Right lobe of liver (tissue), 6 donors: ENCODE measurements at regions not wholly inside any gene's neighbourhood (a gene's known extent, or its start where the extent isn't known, plus 50 kb on each side); places are given as distances from the start of the nearest gene placed in this dataset.
A peak's percentile ranks its signal among the peaks of the same experiment; 100 is the strongest.

ENCODE experiments used
- ATAC-seq, 4 donors: fragments of 200-7000 bp; cut with Tn5 transposase; one replicate each; pipeline ENCODE4 v1.9.1; 2020; ENCODE audit warnings: mild to moderate bottlenecking in 4 of 4, moderate library complexity in 4 of 4
- DNase-seq, 3 donors: peaks; one replicate each; pipeline ENCODE4 v3.0.0-alpha.2; 2020
- H3K27ac ChIP-seq, 3 donors: fragments of 200-600 bp; one replicate each; pipeline ENCODE4 v1.8.0; 2022
- H3K27me3 ChIP-seq, 2 donors: fragments of 200-600 bp; one replicate each; pipeline ENCODE4 v1.8.0; 2022
- H3K36me3 ChIP-seq, 4 donors: fragments of 200-600 bp; sonication (generic) in 1 of 4; one replicate each; pipeline versions ENCODE4 v1.5.1 to v1.8.0; 2017 to 2022; ENCODE audit warnings: control low read depth in 1 of 4
- H3K4me1 ChIP-seq, 4 donors: fragments of 200-600 bp; sonication (generic) in 1 of 4; one replicate each; pipeline versions ENCODE4 v1.5.1 to v1.8.0; 2017 to 2022; ENCODE audit warnings: control low read depth in 1 of 4
- H3K4me3 ChIP-seq, 3 donors: fragments of 200-600 bp; one replicate each; pipeline ENCODE4 v1.8.0; 2022
- H3K9me3 ChIP-seq, 4 donors: fragments of 200-600 bp; sonication (generic) in 1 of 4; one replicate each; pipeline versions ENCODE4 v1.5.1 to v1.8.0; 2017 to 2022; ENCODE audit warnings: control low read depth in 1 of 4
- CTCF ChIP-seq, 4 donors: fragments of 200-600 bp in 3 of 4; fragments of 450-650 bp in 1 of 4; IDR thresholded peaks; one replicate each; pipeline versions ENCODE4 v1.5.1 to v1.8.0; 2016 to 2022; ENCODE audit warnings: antibody characterized with exemption in 4 of 4, mild to moderate bottlenecking in 2 of 4
- POLR2A ChIP-seq: fragments of 450-650 bp; IDR thresholded peaks from one replicate; pipeline ENCODE4 v1.6.1; 2017; ENCODE audit warnings: antibody characterized with exemption, mild to moderate bottlenecking
- WGBS: methylation state at CpG from one replicate; pipeline ENCODE4 v1.1.6; 2018; ENCODE audit warnings: low coverage, low lambda C conversion rate; ENCODE audit not compliant: insufficient coverage; ENCODE audit errors: missing lambda C conversion rate; 5-methylcytosine and 5-hydroxymethylcytosine counted together
- intact Hi-C, 2 donors: fragments of 100-400 bp; cut with DNase I; formaldehyde crosslinking; loops; one replicate each; pipeline versions ENCODE4 v1.11.2 to v1.14.1; 2022
- donor health status: DM: no; HTN: yes; CAD: no.
- donor health status: DM: no; HTN: no; CAD: no.
- donor health status: DM: no; HTN: no; CAD: no.
- donor health status: DM: no; HTN: yes; CAD: no.
- donor health status: DM: no; HTN: yes; CAD: no.

GRCh38 chr6:168783720-168784119, 342.7 kb downstream of the SMOC2 start:
- Histone ChIP-seq H3K27ac (no peak overlapping the region), H3K4me1 (no peaks in the 10 kb centered on the region), H3K36me3 (no peaks in the 10 kb centered on the region), H3K4me3 (no peak overlapping the region), H3K9me3 (no peaks in the 10 kb centered on the region), H3K27me3 (no peaks in the 10 kb centered on the region)
- ATAC-seq (no peak), DNase-seq (no peak)
- intact Hi-C loops, result no loop called here
- WGBS, result 89% methylated on average over 9 of the region's 11 CpGs
- TF ChIP-seq CTCF (IDR thresholded peaks at IDR 0.05) (no peak), POLR2A (no peak)

- Histone ChIP-seq H3K27ac (no peak overlapping the region), H3K36me3 (no peaks in the 10 kb centered on the region), H3K4me1 (no peaks in the 10 kb centered on the region), H3K9me3 (no peaks in the 10 kb centered on the region), H3K4me3 (no peak overlapping the region), H3K27me3 (no peaks in the 10 kb centered on the region)
- ATAC-seq, result no peak
- WGBS, result 50% methylated on average over 10 of the region's 18 CpGs
- intact Hi-C loops, result no loop called here
- no peak for DNase-seq
- no peak for TF ChIP-seq CTCF (IDR thresholded peaks at IDR 0.05)
- no peak for TF ChIP-seq POLR2A
These were observed 341.3 kb downstream of the SMOC2 start for GRCh38 chr6:168782187-168782751.

- Histone ChIP-seq H3K4me1 (no peaks in the 10 kb centered on the region), H3K36me3 (no peaks in the 10 kb centered on the region), H3K4me3 (no peak overlapping the region), H3K27me3 (no peaks in the 10 kb centered on the region), H3K27ac (no peak overlapping the region), H3K9me3 (no peaks in the 10 kb centered on the region)
- intact Hi-C loops, result no loop called here
- ATAC-seq (peak in 2 of 4 donors; percentile 19 to 24), DNase-seq (no peak)
- TF ChIP-seq POLR2A, result no peak
- TF ChIP-seq CTCF (IDR thresholded peaks at IDR 0.05), result no peak
- 86% methylated on average over 6 of the region's 7 CpGs for WGBS
These were observed 337.2 kb downstream of the SMOC2 start for GRCh38 chr6:168778201-168778600.

- DNase-seq, result no peak
- Histone ChIP-seq H3K27me3 (no peaks in the 10 kb centered on the region), H3K9me3 (no peaks in the 10 kb centered on the region), H3K4me3 (no peak overlapping the region), H3K27ac (no peak overlapping the region), H3K4me1 (no peaks in the 10 kb centered on the region), H3K36me3 (no peaks in the 10 kb centered on the region)
- intact Hi-C loops, result no loop called here
- no peak for ATAC-seq
- TF ChIP-seq CTCF (IDR thresholded peaks at IDR 0.05), result no peak
- TF ChIP-seq POLR2A, result no peak
These were observed 333.4 kb downstream of the SMOC2 start for GRCh38 chr6:168774381-168774780.

- TF ChIP-seq CTCF (IDR thresholded peaks at IDR 0.05), result no peak
- no peak for TF ChIP-seq POLR2A
- Histone ChIP-seq H3K9me3 (no peaks in the 10 kb centered on the region), H3K27me3 (no peaks in the 10 kb centered on the region), H3K36me3 (no peaks in the 10 kb centered on the region), H3K4me3 (no peak overlapping the region), H3K27ac (no peak overlapping the region), H3K4me1 (no peaks in the 10 kb centered on the region)
- DNase-seq (no peak), ATAC-seq (no peak)
- intact Hi-C loops, result no loop called here
These were observed 332.8 kb downstream of the SMOC2 start for GRCh38 chr6:168773788-168774187.
